NOMO-1 treated with dmso at 0.1 percent for 144 hours (cell line): ENCODE measurements at regions not wholly inside any gene's neighbourhood (a gene's known extent, or its start where the extent isn't known, plus 50 kb on each side); places are given as distances from the start of the nearest gene placed in this dataset.
A peak's percentile ranks its signal among the peaks of the same experiment; 100 is the strongest.

ENCODE experiments used
- DNase-seq: peaks from one replicate; lab custom pipeline; 2025; ENCODE audit not compliant: unreplicated experiment; lab: John Stamatoyannopoulos, UW

DNA sequence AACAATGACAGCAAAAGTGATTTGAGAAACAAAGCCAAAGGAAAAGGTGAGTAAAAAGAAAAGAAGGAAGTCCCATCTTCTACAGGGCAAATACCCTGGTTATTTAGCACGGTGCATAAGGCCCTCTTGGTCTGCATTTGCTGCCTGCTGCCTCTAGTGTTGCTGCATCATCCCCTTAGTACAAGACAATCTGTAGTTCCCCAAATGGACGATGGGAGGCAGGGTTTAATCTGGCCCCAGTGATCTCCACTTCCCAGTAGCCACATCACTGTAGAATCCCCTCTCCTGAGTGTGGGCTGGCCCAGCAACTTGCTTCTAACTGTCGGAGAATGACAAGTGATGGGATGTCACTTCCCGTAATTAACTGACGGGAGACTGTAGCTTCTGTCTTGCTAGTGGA, 85.1 kb downstream of the CTAGE1 start:
- peak; percentile 31 for DNase-seq

DNA sequence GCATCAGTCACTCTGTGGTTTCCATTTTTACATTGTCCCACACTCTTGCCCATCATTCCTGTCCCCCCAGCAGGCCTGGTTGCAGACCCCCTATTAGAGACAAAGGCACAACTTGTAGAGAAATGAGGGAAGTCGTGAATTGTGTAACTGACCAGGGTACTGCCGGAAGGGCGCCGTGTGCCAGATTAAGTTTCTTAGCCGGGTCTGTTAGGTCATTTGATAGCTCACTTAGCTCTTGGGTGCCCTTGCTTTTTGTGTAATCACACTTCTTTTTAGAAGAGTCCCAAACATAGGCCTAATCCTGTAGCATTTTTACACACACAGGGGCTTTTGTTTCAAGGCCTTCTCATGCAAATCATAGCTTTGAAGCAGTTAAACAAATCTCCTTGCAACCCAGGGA, 87.2 kb downstream of the CTAGE1 start:
- no peak for DNase-seq

DNA sequence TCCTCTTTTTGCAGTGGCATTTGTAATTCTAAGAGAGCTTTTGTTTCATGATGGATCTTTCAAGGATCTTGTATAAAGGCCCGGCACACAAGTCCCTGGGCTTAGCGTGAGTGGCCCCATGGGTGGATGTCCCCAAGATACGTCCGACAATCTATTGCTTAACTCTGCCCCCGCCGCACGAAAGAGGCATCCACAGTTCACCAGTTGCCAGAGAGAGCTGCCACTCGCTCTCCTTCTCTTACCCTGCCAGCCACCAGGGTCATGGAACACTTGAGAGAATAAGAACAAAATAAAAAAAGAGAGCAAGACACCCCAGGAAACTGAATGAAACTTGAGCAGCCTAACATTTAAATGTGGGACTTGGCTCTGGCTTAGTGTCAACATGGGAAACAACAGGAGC, 92.3 kb downstream of the CTAGE1 start:
- DNase-seq = no peak

DNA sequence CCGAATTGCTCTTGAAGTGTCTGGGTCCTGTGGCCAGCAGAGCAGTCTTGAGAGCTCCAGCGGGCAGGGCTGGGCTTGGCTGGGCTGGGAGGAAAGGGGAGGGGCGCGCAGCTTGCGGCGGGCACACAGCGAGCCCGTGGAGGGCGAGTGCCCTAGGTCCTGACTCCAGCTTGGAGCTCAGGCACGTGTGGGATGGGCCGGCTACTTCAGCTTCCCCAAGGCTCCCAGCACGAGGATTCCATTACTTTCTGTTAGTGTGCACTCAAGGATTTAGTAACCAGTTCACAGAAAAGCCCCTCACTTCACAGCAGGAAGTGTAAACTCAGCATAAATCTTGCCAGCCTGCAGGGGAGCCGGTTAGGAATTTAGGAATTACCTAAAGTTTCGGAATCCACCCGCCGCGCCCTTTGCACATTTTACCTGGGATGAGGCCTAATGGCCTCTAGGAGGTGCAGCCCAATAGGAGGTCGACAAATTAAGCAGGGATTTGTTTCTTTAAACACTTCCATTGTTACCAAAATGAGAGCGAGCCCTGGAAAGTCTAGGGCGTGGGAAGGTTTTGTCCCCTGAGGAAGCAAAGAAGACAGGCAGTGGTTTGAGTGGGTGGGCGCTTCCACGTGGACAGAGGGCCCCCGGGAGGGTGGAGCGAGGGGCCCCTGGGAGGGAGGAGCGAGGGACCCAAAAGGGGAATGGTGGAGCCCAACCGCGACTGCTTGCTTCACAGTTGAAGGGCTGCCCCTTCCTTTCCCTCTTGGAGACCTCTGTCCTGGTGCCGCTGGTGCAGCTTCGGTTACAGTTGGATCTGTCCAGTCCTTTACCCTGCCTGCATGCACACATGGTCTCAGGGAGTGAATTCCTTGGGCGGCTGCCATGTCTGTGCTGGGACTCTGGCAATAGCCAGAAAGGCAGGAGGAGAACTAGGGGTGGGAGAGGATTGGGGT, 93.3 kb downstream of the CTAGE1 start:
- DNase-seq = peak; percentile 70

DNA sequence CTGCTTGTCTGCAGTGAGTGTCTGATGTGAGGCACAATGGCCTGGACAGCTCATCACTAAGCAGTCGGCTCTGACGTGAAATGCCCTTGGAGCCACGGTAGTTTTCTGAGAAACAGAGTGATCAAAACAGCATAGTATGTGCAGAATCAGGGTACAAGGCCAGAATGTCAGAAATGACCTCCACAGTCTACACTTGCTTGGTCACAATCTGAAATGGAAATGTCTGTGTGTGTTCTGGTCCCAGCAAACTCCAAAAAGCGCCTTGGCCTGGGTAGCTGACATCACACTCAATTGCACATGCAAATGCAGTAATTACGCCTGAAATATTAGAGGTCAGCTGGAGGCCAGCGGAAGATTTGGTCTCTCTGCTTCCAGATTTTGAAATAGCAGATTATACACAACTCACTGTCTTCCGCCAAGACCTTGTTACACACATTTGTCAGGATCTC, 95.4 kb downstream of the CTAGE1 start:
- peak; percentile 65 for DNase-seq

DNA sequence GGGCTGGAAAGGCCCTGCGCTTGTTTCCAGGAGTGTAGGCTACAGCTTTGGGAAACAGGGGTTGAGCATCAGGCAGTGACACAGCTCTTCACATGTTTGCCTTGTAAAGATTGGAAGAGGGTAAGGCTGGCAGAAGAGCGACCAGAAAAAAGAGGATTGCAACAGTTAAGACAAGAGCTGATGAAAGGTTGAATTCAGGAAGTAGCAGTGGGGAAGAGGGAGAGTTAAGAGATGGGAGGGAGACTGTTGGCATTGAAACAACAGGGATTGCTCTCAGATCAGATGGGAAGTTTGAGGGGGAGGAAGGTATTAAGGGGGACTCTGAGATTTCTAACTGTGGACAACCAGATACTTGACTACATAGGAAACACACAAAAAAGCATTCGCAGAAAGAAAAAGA, 96.9 kb downstream of the CTAGE1 start:
- peak; percentile 54 for DNase-seq

DNA sequence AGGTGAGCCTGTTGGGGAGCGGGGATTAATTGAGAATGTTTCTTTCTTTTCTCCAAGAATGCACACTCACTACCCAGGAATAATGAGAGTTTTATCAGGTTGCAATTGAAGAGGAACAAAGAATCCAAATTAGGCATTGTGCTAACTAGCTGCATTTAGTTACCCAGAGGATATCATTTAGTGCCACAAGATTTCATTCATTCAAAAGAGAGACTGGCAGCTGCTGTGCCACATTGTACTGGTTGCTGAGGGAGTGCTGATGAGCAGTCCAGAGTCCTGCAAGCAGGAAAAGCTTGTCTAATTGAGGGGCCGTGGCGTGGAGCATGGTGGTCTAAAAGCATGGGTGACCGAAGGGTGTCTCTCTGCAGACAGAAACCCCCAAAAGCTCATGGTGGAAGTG, 97.6 kb downstream of the CTAGE1 start:
- no peak for DNase-seq

DNA sequence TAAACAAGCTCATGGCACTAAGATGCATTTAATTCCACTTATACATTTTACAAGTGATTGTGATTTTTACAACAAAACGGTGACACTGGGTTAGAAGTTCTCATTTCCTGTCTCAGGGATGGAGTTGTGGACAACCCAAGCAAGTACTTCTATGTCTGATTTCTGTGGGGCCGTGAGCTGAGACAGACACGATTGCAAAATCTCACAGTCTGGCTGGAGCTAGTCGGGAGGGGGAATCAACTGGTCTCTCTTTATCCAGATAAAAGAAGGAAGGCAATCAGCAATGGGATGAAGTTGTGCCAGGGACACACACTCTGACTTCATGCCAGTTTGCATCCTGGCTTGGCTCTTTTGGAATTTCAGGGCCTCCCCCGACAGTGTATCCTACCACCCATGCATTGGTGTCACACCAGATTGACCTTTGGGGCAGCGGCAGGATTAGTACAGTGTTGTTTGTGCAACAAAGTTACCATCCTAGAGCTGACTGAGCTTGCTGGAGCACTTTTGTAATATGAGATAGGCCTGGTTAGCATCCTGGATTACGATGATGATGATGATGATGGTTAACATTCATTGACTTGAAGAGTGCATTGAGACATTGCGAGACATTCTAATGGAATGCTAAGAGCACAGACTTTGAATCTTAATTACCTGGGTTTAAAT, 98.8 kb downstream of the CTAGE1 start:
- DNase-seq = peak; percentile 53

DNA sequence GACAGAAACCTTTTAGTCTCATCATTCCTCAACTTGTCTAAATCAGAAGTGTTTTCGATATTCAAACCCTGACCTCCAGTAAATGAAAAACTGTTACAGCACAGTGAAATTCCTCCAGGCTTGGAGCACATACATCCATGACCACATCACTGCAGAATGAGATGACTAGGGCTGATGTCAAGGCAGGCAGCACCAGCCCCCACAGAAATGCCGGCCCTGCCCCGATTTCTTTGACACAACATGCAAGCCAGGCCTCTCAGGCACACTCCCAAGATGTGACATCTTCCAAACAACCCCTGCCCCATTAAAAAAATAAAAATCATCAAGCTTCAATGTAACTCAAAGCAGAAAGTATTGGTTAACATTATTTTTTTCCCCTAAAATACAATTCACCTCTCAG, 103.3 kb downstream of the CTAGE1 start:
- DNase-seq = no peak

DNA sequence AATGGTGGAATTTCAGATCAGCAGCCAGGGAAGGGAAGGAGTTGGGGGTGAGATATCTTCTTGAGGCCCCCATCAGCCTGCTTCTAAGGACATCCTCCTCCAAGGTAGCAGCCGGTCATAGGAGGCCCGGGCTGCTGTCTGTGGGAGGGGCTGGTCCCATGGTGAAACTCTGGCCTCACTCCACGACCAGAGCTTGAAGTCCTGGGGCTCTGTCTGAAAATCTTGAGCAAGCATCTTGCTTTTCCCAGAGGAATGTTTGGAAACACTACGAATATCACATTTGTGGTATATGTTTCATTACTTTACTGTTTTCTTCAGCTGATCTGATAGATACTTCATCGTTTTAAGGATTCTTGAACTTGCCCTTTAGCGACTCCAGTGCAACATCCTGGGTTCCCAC, 103.7 kb downstream of the CTAGE1 start:
- DNase-seq = no peak

DNA sequence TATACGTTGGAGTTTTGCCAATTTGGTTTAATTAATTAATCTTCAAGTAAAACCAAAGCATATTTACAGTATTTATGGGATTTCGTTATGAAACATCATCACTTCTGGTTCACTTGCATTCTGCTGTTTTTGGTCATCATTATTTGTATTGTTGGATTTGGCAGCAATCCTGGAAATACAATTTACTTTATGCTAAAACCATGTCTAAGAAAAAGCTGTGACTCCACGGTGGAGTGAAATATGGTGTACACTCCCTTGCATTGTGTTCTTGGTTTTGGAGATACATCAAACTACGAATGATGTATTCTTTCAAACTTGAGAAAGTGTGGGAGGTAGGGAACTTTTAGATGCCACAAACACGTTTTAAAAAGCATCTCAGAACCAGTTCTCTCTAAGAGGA, 106.4 kb downstream of the CTAGE1 start:
- no peak for DNase-seq

DNA sequence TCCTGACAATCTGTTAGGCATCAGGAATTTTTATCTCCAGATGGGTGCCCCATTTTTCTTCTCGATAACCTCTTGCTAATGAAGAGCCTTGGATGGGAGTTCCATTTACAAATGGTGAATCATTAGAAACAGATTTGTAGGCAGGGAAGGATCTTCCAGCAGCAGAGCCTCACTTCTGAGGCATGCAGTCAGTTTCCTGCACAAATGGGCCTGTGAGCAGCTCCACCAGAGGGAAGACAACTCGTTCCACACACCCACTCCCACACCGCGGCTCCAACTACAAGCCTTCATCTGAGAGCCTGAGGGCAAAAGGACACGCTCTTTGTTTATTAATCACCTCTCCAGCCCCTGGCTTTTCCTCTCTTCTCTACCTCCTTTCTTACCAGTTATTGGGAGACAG, 108.5 kb downstream of the CTAGE1 start:
- no peak for DNase-seq

DNA sequence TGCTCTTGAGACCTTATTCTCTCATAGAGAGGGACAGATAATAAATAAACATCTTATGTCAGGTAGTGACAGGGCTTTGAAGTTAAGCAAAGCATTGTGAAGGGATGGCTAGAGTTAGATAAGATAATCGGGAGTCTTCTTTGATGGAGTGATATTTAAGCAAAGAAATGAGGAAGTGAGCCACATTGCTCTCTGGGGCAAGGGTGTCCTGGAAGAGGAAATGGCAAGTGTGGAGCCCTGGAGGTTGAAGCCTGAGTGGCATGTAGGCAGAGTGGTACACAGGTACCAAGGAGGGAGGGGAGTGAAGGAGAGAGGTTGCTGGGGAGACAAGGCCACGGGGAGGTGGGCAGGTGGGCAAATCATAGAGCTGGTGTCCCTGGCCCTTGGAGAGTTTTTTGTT, 110.2 kb downstream of the CTAGE1 start:
- peak; percentile 57 for DNase-seq

DNA sequence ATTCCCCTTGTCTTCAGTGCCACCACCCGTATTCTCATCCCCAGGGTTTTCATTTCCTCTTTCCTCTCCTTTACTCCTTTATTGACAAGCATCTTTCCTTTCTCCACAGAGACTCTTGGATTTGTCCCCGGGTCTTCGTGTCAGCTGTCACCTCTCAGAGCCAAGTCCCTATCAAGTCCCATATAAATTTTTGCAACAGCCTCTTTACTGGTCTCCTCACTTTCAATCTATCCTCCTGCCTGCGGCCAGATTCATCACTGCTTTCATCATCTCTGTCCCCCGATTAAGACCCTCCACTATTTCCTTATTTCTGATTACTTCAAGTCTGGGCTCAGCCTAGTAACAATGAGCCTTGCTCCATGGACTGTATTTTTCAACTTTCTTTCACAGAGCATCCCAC, 113.8 kb downstream of the CTAGE1 start:
- no peak for DNase-seq

DNA sequence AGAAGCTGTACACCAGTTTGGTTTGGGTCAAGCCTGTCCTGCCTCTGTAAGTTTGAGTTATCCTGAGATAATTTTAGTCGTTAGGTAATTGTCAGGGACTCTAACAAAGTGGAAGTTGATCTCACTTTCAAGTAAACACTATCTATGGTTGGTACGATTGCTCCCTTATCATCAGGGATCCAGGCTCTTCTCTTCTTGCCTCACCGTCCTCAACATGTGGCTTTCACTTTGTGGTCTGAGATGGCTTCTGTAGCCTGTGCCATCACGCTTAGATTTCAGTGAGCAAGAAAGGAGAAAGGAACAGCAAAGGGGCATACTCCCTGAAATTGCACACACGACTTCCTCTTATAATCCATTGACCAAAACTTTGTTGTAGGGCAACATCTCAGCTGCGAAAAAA, 115.6 kb downstream of the CTAGE1 start:
- peak; percentile 81 for DNase-seq

DNA sequence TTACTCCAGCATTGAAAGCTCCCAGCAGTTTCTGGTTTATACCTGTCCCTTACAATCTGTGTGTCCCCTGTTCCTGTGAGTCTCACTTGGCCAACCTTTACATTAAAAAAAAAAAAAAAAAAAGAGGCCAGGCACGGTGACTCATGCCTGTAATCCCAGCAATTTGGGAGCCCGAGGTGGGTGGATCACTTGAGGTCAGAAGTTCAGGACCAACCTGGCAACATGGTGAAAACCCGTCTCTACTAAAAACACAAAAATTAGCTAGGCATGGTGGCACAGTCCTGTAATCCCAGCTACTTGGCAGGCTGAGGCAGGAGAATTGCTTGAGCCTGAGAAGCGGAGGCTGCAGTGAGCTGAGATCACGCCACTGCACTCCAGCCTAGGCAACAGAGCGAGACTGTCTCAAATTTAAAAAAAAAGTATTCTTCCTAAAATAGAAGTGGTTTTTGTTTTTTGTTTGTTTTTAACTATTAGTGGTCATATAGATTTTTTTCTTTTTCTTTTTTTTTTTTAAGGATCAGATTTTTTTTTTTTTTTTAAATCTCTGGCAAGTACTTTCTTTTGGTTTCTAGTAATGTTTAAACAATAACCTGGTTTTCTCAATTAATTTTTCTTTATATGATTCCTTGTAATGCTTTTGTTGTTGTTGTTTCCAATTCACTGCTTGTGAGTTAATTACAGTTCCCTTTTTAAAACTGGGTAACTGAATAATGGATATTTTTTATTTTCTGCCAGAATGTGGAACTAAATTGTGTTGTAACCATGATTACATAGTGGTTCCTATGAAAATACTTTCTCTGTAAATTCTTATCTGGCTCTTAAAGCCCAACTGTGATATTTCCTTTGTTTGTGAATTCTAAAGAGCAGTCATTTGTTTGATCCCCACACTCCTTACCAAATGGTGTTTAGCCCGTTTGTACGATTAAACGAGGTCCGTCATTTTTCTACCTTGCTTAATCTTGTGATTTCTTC, 116.8 kb downstream of the CTAGE1 start:
- DNase-seq = no peak

DNA sequence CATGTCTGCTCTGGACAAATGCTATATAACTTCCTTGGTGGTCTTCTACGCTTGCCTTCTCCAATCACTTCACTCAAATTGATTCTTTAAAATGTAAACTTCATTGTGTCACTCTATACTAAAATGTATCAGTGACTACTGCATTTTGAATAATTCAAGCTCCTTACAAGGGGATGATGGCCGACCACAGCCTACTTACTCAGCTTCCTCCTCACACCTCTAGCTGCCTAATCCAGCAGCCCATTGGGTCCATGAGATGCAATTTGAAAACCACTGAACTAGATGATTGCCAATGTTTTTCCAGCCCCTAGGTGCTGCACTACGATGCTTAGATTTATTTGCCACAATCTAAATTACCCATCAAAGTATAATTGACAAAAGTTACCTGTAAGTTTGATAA, 120.7 kb downstream of the CTAGE1 start:
- no peak for DNase-seq

DNA sequence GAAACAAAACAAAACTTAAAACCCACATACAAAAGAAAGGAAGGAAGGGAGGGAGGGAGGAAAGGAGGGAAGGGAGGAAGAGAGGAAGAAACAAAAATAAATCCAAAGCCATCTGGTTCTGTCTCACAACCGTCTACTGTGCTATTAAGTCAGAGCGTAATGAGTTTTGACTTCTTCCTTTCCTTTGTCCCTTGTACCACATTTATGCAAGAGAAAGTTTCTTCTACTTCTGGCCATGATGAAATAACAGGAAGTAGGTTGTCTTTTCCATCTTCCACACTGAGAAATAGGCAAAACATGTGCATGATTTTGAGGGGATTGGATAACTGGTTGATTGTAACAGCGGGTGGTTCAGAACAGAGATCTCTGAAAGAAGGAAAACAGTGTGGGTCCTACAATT, 121.4 kb downstream of the CTAGE1 start:
- peak; percentile 23 for DNase-seq

DNA sequence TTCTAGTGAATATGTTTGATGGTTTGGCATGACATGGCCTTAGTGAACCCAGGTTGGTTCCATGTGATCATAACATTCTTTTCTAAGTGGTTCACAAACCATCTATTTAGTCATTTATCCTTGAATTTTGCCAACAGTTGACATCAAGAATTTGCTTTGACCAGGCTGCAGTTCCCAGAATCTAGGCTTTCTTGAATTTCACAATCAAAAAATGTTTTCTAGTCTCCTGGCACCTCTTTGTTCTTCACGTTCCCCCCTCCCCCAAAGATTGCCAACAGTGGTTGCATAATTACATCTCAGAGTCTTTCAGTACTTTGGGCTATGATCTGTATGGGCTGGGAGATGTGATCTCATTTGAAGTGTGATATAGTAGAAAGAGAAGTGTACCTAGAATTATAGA, 124.0 kb downstream of the GATA6 start:
- DNase-seq = no peak

DNA sequence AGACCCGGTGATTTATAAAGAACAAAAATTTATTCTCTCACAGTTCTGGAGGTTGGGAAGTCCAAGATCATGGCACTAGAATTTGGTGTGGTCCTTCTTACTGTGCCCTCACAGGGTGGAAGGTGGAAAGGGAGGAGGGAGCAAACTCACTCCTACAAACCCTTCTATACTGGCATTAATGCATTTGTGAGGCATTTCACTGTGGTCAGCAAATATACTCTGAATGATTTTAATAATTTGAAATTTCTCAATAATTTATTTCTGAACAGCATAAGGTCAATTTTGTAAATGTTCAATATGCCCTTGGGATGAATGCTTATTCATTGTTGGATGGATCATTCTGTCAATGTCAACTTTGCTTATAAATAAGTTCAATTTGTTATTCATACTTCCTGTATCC, 120.6 kb downstream of the GATA6 start:
- no peak for DNase-seq

DNA sequence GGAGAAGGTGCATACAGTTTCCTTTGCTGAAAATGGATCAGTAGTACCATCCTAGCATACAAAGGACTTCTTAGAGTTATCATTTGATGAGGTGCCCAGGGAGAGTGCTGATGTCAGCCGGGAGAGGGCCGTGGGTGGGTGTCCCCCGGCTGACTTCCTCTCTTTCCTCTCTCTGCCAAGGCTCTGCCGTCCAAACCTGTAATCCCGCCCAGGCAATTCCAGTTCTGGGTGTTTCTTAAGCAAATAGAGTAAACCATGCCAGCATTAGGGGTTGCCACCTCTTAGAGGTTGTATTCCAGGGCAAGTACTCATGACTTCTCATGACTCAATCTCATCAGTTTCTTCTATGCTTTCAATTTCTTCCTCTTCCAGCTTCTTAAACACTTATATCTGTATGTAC, 117.2 kb downstream of the GATA6 start:
- DNase-seq = no peak
